ENCODE measurements at regions not wholly inside any gene's neighbourhood (a gene's known extent, or its start where the extent isn't known, plus 50 kb on each side); places are given as distances from the start of the nearest gene placed in this dataset.

DNA sequence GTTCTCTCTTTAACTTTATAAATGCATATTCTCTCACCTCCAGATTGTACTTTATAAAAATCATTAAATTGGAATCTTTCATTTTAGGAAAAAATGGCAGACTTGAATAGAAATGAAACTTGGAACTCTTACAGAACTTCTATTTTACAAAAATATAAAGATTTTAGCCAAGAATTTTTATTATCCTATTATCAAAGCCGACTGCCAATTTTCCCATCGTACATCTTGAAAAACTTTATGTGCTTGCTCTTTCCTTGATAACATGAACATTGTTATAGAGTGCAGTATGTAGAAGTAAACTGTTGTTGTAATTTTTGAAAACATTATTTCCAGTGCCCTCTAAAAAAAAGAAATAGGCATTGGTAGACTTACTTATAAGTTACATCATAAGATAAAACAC lies 475.7 kb upstream of the REG3G start:
- TF ChIP-seq, protein P1, sequence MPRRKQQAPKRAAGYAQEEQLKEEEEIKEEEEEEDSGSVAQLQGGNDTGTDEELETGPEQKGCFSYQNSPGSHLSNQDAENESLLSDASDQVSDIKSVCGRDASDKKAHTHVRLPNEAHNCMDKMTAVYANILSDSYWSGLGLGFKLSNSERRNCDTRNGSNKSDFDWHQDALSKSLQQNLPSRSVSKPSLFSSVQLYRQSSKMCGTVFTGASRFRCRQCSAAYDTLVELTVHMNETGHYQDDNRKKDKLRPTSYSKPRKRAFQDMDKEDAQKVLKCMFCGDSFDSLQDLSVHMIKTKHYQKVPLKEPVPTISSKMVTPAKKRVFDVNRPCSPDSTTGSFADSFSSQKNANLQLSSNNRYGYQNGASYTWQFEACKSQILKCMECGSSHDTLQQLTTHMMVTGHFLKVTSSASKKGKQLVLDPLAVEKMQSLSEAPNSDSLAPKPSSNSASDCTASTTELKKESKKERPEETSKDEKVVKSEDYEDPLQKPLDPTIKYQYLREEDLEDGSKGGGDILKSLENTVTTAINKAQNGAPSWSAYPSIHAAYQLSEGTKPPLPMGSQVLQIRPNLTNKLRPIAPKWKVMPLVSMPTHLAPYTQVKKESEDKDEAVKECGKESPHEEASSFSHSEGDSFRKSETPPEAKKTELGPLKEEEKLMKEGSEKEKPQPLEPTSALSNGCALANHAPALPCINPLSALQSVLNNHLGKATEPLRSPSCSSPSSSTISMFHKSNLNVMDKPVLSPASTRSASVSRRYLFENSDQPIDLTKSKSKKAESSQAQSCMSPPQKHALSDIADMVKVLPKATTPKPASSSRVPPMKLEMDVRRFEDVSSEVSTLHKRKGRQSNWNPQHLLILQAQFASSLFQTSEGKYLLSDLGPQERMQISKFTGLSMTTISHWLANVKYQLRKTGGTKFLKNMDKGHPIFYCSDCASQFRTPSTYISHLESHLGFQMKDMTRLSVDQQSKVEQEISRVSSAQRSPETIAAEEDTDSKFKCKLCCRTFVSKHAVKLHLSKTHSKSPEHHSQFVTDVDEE (CRISPR knock-in tag; IDR thresholded peaks at IDR 0.05) = no peak
- TF ChIP-seq ARNTL (CRISPR knock-in tag; IDR thresholded peaks at IDR 0.05; ENCODE audit: borderline replicate concordance, low read depth) (no peak), ZNF565 (CRISPR knock-in tag; conservative IDR thresholded peaks at IDR 0.05; ENCODE audit: low read depth) (no peak), BACH2 (CRISPR knock-in tag; IDR thresholded peaks at IDR 0.05; ENCODE audit: borderline replicate concordance) (no peak), RARB (CRISPR knock-in tag; IDR thresholded peaks at IDR 0.05) (no peak), ZFP30 (CRISPR knock-in tag; IDR thresholded peaks at IDR 0.05) (no peak), PATZ1 (CRISPR knock-in tag; IDR thresholded peaks at IDR 0.05; ENCODE audit: borderline replicate concordance) (no peak), GLIS3 (CRISPR knock-in tag; IDR thresholded peaks at IDR 0.05) (no peak), CSDC2 (CRISPR knock-in tag; IDR thresholded peaks at IDR 0.05) (no peak), ZNF8 (CRISPR knock-in tag; IDR thresholded peaks at IDR 0.05) (no peak), ISL1 (CRISPR knock-in tag; IDR thresholded peaks at IDR 0.05) (no peak), ZNF70 (CRISPR knock-in tag; IDR thresholded peaks at IDR 0.05) (no peak), PPARA (CRISPR knock-in tag; IDR thresholded peaks at IDR 0.05; ENCODE audit: borderline replicate concordance) (no peak), ZFP3 (CRISPR knock-in tag; IDR thresholded peaks at IDR 0.05) (no peak), OSR1 (CRISPR knock-in tag; IDR thresholded peaks at IDR 0.05) (no peak), SNAI2 (CRISPR knock-in tag; IDR thresholded peaks at IDR 0.05) (no peak), CREB5 (CRISPR knock-in tag; IDR thresholded peaks at IDR 0.05; ENCODE audit: low read depth) (no peak)
- TF ChIP-seq, protein P2, sequence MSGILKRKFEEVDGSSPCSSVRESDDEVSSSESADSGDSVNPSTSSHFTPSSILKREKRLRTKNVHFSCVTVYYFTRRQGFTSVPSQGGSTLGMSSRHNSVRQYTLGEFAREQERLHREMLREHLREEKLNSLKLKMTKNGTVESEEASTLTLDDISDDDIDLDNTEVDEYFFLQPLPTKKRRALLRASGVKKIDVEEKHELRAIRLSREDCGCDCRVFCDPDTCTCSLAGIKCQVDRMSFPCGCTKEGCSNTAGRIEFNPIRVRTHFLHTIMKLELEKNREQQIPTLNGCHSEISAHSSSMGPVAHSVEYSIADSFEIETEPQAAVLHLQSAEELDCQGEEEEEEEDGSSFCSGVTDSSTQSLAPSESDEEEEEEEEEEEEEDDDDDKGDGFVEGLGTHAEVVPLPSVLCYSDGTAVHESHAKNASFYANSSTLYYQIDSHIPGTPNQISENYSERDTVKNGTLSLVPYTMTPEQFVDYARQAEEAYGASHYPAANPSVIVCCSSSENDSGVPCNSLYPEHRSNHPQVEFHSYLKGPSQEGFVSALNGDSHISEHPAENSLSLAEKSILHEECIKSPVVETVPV (CRISPR knock-in tag; IDR thresholded peaks at IDR 0.05) = no peak
- ATAC-seq = no peak

DNA sequence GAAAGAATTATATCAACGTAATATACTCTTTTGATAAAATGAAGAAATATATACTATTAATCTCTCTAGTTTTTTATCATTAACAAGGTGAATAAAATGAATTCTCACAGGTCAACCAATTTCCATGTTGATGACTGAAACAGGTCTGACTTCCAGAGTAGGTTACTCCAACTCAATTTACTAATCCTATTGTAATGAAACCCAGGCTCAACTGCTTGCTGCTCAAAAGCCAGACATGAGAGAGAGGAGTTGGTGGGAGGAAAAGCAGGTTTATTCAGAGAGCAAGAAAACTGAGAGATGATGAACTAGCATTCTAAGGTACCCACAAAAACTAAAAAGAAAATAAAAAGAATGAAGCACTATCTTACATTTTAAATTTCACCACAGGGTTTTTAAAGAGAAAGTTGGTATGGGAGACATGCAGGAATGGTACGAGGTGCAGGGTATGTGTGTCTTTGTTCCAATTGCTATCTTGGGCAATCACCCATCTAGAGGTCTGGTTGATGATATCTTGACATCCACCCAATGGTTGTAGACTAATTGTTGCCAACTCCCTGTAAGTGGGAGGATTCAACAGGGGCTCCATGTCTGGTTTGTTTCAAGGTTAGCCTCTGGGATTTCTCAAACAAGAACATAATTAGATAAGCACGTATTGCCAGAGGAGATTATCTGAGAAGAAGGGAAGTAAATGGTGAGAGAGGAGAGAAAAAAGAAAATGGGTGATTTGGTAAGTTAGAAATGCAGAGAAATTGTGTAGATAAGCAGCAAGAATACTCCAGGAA lies 471.4 kb upstream of the REG3G start:
- ATAC-seq = peak; percentile 25; the same call in 1 of the 3 replicates
- TF ChIP-seq ZNF565 (CRISPR knock-in tag; conservative IDR thresholded peaks at IDR 0.05; ENCODE audit: low read depth) = peak; percentile 75; the same call in 1 of the 2 replicates
- peak; percentile 67 for TF ChIP-seq ZNF8 (CRISPR knock-in tag; IDR thresholded peaks at IDR 0.05)
- no peak for TF ChIP-seq OSR1 (CRISPR knock-in tag; IDR thresholded peaks at IDR 0.05)
- TF ChIP-seq ZC3H10 (CRISPR knock-in tag; IDR thresholded peaks at IDR 0.05) = no peak
- peak; percentile 89; the same call in 1 of the 2 replicates for TF ChIP-seq CREB5 (CRISPR knock-in tag; IDR thresholded peaks at IDR 0.05; ENCODE audit: low read depth)
- no peak; the same call in 1 of the 2 replicates for TF ChIP-seq ARNTL (CRISPR knock-in tag; IDR thresholded peaks at IDR 0.05; ENCODE audit: borderline replicate concordance, low read depth)
- TF ChIP-seq TCF4 (CRISPR knock-in tag; IDR thresholded peaks at IDR 0.05; ENCODE audit: borderline replicate concordance) = peak; percentile 100
- TF ChIP-seq, protein P3, sequence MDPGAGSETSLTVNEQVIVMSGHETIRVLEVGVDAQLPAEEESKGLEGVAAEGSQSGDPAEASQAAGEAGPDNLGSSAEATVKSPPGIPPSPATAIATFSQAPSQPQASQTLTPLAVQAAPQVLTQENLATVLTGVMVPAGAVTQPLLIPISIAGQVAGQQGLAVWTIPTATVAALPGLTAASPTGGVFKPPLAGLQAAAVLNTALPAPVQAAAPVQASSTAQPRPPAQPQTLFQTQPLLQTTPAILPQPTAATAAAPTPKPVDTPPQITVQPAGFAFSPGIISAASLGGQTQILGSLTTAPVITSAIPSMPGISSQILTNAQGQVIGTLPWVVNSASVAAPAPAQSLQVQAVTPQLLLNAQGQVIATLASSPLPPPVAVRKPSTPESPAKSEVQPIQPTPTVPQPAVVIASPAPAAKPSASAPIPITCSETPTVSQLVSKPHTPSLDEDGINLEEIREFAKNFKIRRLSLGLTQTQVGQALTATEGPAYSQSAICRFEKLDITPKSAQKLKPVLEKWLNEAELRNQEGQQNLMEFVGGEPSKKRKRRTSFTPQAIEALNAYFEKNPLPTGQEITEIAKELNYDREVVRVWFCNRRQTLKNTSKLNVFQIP (CRISPR knock-in tag; IDR thresholded peaks at IDR 0.05; ENCODE audit: borderline replicate concordance, low read depth) = no peak
- TF ChIP-seq CSDC2 (CRISPR knock-in tag; IDR thresholded peaks at IDR 0.05) = 0 out of 2 replicates have a peak, but pooled peaks have one; percentile 42
- TF ChIP-seq TOX (CRISPR knock-in tag; IDR thresholded peaks at IDR 0.05; ENCODE audit: borderline replicate concordance) = no peak
- peak; percentile 94; the same call in 1 of the 2 replicates for TF ChIP-seq SNAI2 (CRISPR knock-in tag; IDR thresholded peaks at IDR 0.05)
- TF ChIP-seq ESRRG (CRISPR knock-in tag; IDR thresholded peaks at IDR 0.05) = peak; percentile 93; the same call in 1 of the 2 replicates
- peak; percentile 96 for TF ChIP-seq GLIS3 (CRISPR knock-in tag; IDR thresholded peaks at IDR 0.05)
- peak; percentile 69; the same call in 1 of the 2 replicates for TF ChIP-seq PATZ1 (CRISPR knock-in tag; IDR thresholded peaks at IDR 0.05; ENCODE audit: borderline replicate concordance)
- peak; percentile 80; the same call in 1 of the 2 replicates for TF ChIP-seq PPARA (CRISPR knock-in tag; IDR thresholded peaks at IDR 0.05; ENCODE audit: borderline replicate concordance)
- no peak; the same call in none of the 2 replicates for TF ChIP-seq ZNF70 (CRISPR knock-in tag; IDR thresholded peaks at IDR 0.05)
- peak; percentile 97 for TF ChIP-seq ISL1 (CRISPR knock-in tag; IDR thresholded peaks at IDR 0.05)

Data from SK-N-SH treated with all-trans-retinoic acid at 6 μM for 48 hours (cell line).